ENCODE measurements at regions not wholly inside any gene's neighbourhood (a gene's known extent, or its start where the extent isn't known, plus 50 kb on each side); places are given as distances from the start of the nearest gene placed in this dataset.

DNA sequence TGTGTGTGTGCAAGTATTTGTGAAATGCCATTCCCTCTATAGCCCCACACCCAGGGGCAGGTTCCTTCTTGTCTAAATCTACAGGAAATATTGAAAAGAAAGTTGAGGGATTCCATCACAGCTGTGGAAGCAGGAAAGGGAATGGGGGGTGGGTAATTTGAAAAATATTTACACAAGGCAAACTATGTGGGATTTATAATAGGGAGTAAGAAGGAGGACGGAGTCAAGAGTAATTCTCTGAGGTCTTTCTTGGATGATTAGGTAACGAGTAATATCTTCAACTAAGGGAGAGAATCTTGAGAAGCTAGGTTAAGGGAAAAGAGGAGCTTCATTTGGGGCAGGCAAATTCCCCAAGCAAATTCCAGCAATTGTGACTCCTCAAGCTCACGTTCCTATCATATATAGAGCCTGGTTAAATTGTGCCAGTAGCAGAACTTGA, 113.5 kb upstream of the SGK1 start:
- TF ChIP-seq, protein P1, sequence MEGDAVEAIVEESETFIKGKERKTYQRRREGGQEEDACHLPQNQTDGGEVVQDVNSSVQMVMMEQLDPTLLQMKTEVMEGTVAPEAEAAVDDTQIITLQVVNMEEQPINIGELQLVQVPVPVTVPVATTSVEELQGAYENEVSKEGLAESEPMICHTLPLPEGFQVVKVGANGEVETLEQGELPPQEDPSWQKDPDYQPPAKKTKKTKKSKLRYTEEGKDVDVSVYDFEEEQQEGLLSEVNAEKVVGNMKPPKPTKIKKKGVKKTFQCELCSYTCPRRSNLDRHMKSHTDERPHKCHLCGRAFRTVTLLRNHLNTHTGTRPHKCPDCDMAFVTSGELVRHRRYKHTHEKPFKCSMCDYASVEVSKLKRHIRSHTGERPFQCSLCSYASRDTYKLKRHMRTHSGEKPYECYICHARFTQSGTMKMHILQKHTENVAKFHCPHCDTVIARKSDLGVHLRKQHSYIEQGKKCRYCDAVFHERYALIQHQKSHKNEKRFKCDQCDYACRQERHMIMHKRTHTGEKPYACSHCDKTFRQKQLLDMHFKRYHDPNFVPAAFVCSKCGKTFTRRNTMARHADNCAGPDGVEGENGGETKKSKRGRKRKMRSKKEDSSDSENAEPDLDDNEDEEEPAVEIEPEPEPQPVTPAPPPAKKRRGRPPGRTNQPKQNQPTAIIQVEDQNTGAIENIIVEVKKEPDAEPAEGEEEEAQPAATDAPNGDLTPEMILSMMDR (IDR thresholded peaks at IDR 0.05; ENCODE audit: low read length) = no peak
- TF ChIP-seq EZH2 (optimal IDR thresholded peaks at IDR 0.05; ENCODE audit: low read depth, low read length) = no peak
- no peak for TF ChIP-seq EZH2phosphoT487 (IDR thresholded peaks at IDR 0.05; ENCODE audit: low read length)
